HEK293 (cell line): ENCODE measurements at regions not wholly inside any gene's neighbourhood (a gene's known extent, or its start where the extent isn't known, plus 50 kb on each side); places are given as distances from the start of the nearest gene placed in this dataset.

Source experiments
- CTCF ChIP-seq: fragments of 450-650 bp; formaldehyde crosslinking; IDR thresholded peaks from 2 replicates; pipeline ENCODE4 v1.5.1; 2016; ENCODE audit warnings: missing biosample characterization, missing genetic modification characterization
- HIC1 ChIP-seq: fragments of 450-650 bp; formaldehyde crosslinking; IDR thresholded peaks from 2 replicates; pipeline ENCODE4 v1.5.1; 2016; ENCODE audit warnings: missing biosample characterization, missing genetic modification characterization
- MZF1 ChIP-seq: fragments of 450-650 bp; formaldehyde crosslinking; IDR thresholded peaks from 2 replicates; pipeline ENCODE4 v1.5.1; 2017; ENCODE audit warnings: missing biosample characterization, missing genetic modification characterization, borderline replicate concordance
- ZBTB26 ChIP-seq: fragments of 450-650 bp; formaldehyde crosslinking; optimal IDR thresholded peaks from 2 replicates; pipeline ENCODE3; 2016; ENCODE audit warnings: missing biosample characterization, mild to moderate bottlenecking, missing genetic modification characterization
- ZBTB7A ChIP-seq: fragments of 450-650 bp; formaldehyde crosslinking; IDR thresholded peaks from 2 replicates; pipeline ENCODE4 v1.5.1; 2016; ENCODE audit warnings: low read depth, missing biosample characterization, missing genetic modification characterization
- ZNF138 ChIP-seq: fragments of 450-650 bp; formaldehyde crosslinking; IDR thresholded peaks from 2 replicates; pipeline ENCODE4 v1.5.1; 2016; ENCODE audit warnings: missing biosample characterization, missing genetic modification characterization, borderline replicate concordance
- ZNF140 ChIP-seq: fragments of 450-650 bp; formaldehyde crosslinking; IDR thresholded peaks from 2 replicates; pipeline ENCODE4 v1.5.1; 2016; ENCODE audit warnings: missing biosample characterization, missing genetic modification characterization
- ZNF530 ChIP-seq: fragments of 450-650 bp; formaldehyde crosslinking; IDR thresholded peaks from 2 replicates; pipeline ENCODE4 v1.5.1; 2016; ENCODE audit warnings: low read depth, missing biosample characterization, missing genetic modification characterization
- ZNF623 ChIP-seq: fragments of 450-650 bp; formaldehyde crosslinking; IDR thresholded peaks from 2 replicates; pipeline ENCODE4 v1.5.1; 2016; ENCODE audit warnings: missing biosample characterization, missing genetic modification characterization
- ZNF670 ChIP-seq: fragments of 450-650 bp; formaldehyde crosslinking; IDR thresholded peaks from 2 replicates; pipeline ENCODE4 v1.5.1; 2016; ENCODE audit warnings: missing biosample characterization, missing genetic modification characterization, low read depth
- ZNF704 ChIP-seq: fragments of 450-650 bp; formaldehyde crosslinking; IDR thresholded peaks from 2 replicates; pipeline ENCODE4 v1.5.1; 2016; ENCODE audit warnings: missing biosample characterization, missing genetic modification characterization
- ZNF830 ChIP-seq: fragments of 450-650 bp; IDR thresholded peaks from 2 replicates; pipeline ENCODE4 v1.5.0; 2018; ENCODE audit warnings: missing biosample characterization, missing genetic modification characterization, low read depth, mild to moderate bottlenecking, moderate library complexity
- ZSCAN5A ChIP-seq: fragments of 450-650 bp; formaldehyde crosslinking; IDR thresholded peaks from 2 replicates; pipeline ENCODE4 v1.5.1; 2016; ENCODE audit warnings: missing biosample characterization, missing genetic modification characterization

GRCh38 chr7:126166645-126167044, 1086.1 kb downstream of the GRM8 start:
- TF ChIP-seq ZBTB7A (tag by site-specific recombination) (no peak), ZNF670 (tag by site-specific recombination) (no peak), ZNF623 (tag by site-specific recombination) (no peak), ZNF830 (no peak), ZBTB26 (tag by site-specific recombination) (no peak), CTCF (tag by site-specific recombination) (no peak), ZNF530 (tag by site-specific recombination) (no peak), ZNF138 (tag by site-specific recombination) (no peak), ZNF704 (tag by site-specific recombination) (no peak), ZSCAN5A (tag by site-specific recombination) (no peak), HIC1 (tag by site-specific recombination) (no peak), MZF1 (tag by site-specific recombination) (no peak), ZNF140 (tag by site-specific recombination) (no peak)
